HCT116 (cell line): ENCODE measurements at regions not wholly inside any gene's neighbourhood (a gene's known extent, or its start where the extent isn't known, plus 50 kb on each side); places are given as distances from the start of the nearest gene placed in this dataset.
A peak's percentile ranks its signal among the peaks of the same experiment; 100 is the strongest.

Experiments
- ATAC-seq: fragments of 200-7000 bp; cut with Tn5 transposase; 2 replicates; pipeline ENCODE4 v1.9.1; 2020; ENCODE audit warnings: mild to moderate bottlenecking, moderate library complexity
- BruUV-seq: library from RNA; stranded (reverse); fragments of 400-500 nt; replicated peaks from 2 replicates; lab custom pipeline; 2021; lab: Mats Ljungman, UMichigan
- CTCF ChIA-PET: fragments of 300-600 bp; sonication (Branson Sonifier 250); formaldehyde crosslinking; loops from one replicate; lab custom pipeline; 2021; ENCODE audit warnings: antibody characterized with exemption; lab: Charles Lee
- POLR2A ChIA-PET: fragments of 300-600, 350-600 bp; sonication (Branson Sonifier 250); formaldehyde crosslinking; loops from one replicate; lab custom pipeline; 2021; ENCODE audit warnings: antibody characterized with exemption; lab: Charles Lee
- RAD21 ChIA-PET, 2 experiments: fragments of 300-600 bp; sonication (Branson Sonifier 250); formaldehyde crosslinking; loops; one replicate each; lab custom pipeline; 2023; ENCODE audit warnings: low total read pairs in 2 of 2; ENCODE audit not compliant: uncharacterized antibody in 2 of 2, unreplicated experiment in 2 of 2, low non-redundant PET in 1 of 2; lab: Charles Lee
- DNase-seq: peaks from one replicate; pipeline ENCODE4 v3.0.0-alpha.2; 2010; ENCODE audit warnings: low read depth, low spot score
- H2AFZ ChIP-seq: fragments of 200-600 bp; shearing (Covaris generic), sonication (generic); 2 replicates; pipeline ENCODE4 v1.6.1; 2017; ENCODE audit warnings: low read depth, mixed run types, mixed read lengths, antibody characterized with exemption, low read length; ENCODE audit not compliant: poor library complexity, severe bottlenecking
- H3K27ac ChIP-seq: 2 replicates; pipeline ENCODE4 v1.5.1; 2012; ENCODE audit warnings: low read depth, low read length
- H3K27me3 ChIP-seq: fragments of 200-600 bp; sonication (generic); 2 replicates; pipeline ENCODE4 v1.6.1; 2016; ENCODE audit warnings: mixed run types, low read length, mixed read lengths; ENCODE audit not compliant: insufficient read depth
- H3K36me3 ChIP-seq, 2 experiments: fragments of 200-500 bp in 1 of 2; fragments of 200-600 bp in 1 of 2; sonication (Bioruptor generic) in 1 of 2; sonication (generic) in 1 of 2; 2 replicates each; pipeline versions ENCODE4 v1.5.1 to v1.6.1; 2014 to 2016; ENCODE audit warnings: low read length in 2 of 2, inconsistent platforms in 1 of 2, mixed read lengths in 1 of 2, mixed run types in 1 of 2; ENCODE audit not compliant: insufficient read depth in 2 of 2, control insufficient read depth in 1 of 2
- H3K4me1 ChIP-seq, 2 experiments: fragments of 200-600 bp in 1 of 2; sonication (generic) in 1 of 2; 2 replicates each; pipeline versions ENCODE4 v1.5.1 to v1.6.1; 2012 to 2017; ENCODE audit warnings: low read length in 2 of 2, inconsistent platforms in 1 of 2, mild to moderate bottlenecking in 1 of 2, mixed read lengths in 1 of 2, mixed run types in 1 of 2, moderate library complexity in 1 of 2; ENCODE audit not compliant: insufficient read depth in 2 of 2, control insufficient read depth in 1 of 2
- H3K4me2 ChIP-seq: fragments of 200-600 bp; sonication (generic); 2 replicates; pipeline ENCODE4 v1.6.1; 2017; ENCODE audit warnings: mixed run types, low read length, mixed read lengths
- H3K4me3 ChIP-seq, 2 experiments: fragments of 200-600 bp in 1 of 2; sonication (generic) in 1 of 2; replicated peaks in 1 of 2; 2 replicates each; pipeline ENCODE4 v1.5.1; 2011 to 2016; ENCODE audit warnings: low read length in 2 of 2, control low read depth in 1 of 2, low read depth in 1 of 2, mild to moderate bottlenecking in 1 of 2, mixed read lengths in 1 of 2, mixed run types in 1 of 2
- H3K79me2 ChIP-seq: fragments of 200-600 bp; sonication (generic); 2 replicates; pipeline ENCODE4 v1.6.1; 2017; ENCODE audit warnings: mild to moderate bottlenecking, mixed run types, low read length, moderate library complexity, mixed read lengths; ENCODE audit not compliant: insufficient read depth
- H3K9ac ChIP-seq: fragments of 200-600 bp; sonication (generic); 2 replicates; pipeline ENCODE4 v1.6.1; 2016; ENCODE audit warnings: low read length, mixed read lengths
- H3K9me2 ChIP-seq: fragments of 200-600 bp; sonication (generic), shearing (Covaris generic); 2 replicates; pipeline ENCODE4 v1.6.1; 2017; ENCODE audit warnings: mixed run types, mild to moderate bottlenecking, moderate library complexity; ENCODE audit not compliant: insufficient read depth
- H3K9me3 ChIP-seq, 2 experiments: fragments of 200-500 bp in 1 of 2; fragments of 200-600 bp in 1 of 2; sonication (Bioruptor generic) in 1 of 2; sonication (generic) in 1 of 2; 2 replicates each; pipeline ENCODE4 v1.6.1; 2014 to 2017; ENCODE audit warnings: low read length in 2 of 2, mixed read lengths in 2 of 2, inconsistent platforms in 1 of 2, low read depth in 1 of 2, mild to moderate bottlenecking in 1 of 2, mixed run types in 1 of 2, moderate library complexity in 1 of 2; ENCODE audit not compliant: control insufficient read depth in 1 of 2, insufficient read depth in 1 of 2
- H4K20me1 ChIP-seq: fragments of 200-600 bp; sonication (generic), shearing (Covaris generic); 2 replicates; pipeline ENCODE4 v1.6.1; 2017; ENCODE audit warnings: mixed run types, mild to moderate bottlenecking, moderate library complexity; ENCODE audit not compliant: insufficient read depth
- CTCF ChIP-seq, 3 experiments: fragments of 200-600 bp in 1 of 3; sonication (generic) in 1 of 3; IDR thresholded peaks in 2 of 3; conservative IDR thresholded peaks in 1 of 3; 2 replicates each; pipeline ENCODE4 v1.5.1; 2012 to 2017; ENCODE audit warnings: low read depth in 2 of 3, low read length in 2 of 3, antibody characterized with exemption in 1 of 3, borderline replicate concordance in 1 of 3, control low read depth in 1 of 3, mild to moderate bottlenecking in 1 of 3, mixed read lengths in 1 of 3, mixed run types in 1 of 3, moderate library complexity in 1 of 3; ENCODE audit not compliant: insufficient read depth in 1 of 3
- ELF1 ChIP-seq: IDR thresholded peaks from 2 replicates; pipeline ENCODE4 v1.6.1; 2012; ENCODE audit warnings: low read depth, borderline replicate concordance
- EZH2 ChIP-seq: fragments of 200-600 bp; sonication (generic); IDR thresholded peaks from 2 replicates; pipeline ENCODE4 v1.6.1; 2017; ENCODE audit warnings: antibody characterized with exemption, mixed run types
- FOSL1 ChIP-seq: IDR thresholded peaks from 2 replicates; pipeline ENCODE4 v1.6.1; 2012; ENCODE audit warnings: low read depth
- JUND ChIP-seq: IDR thresholded peaks from 2 replicates; pipeline ENCODE4 v1.6.1; 2012
- RAD21 ChIP-seq: IDR thresholded peaks from 2 replicates; pipeline ENCODE4 v1.6.1; 2012; ENCODE audit warnings: low read depth, mild to moderate bottlenecking
- SRF ChIP-seq: IDR thresholded peaks from 2 replicates; pipeline ENCODE4 v1.6.1; 2012; ENCODE audit warnings: low read depth
- ZNF274 ChIP-seq: fragments of 200-500 bp; sonication (Bioruptor generic); IDR thresholded peaks from 2 replicates; pipeline ENCODE4 v1.6.1; 2014; ENCODE audit warnings: mild to moderate bottlenecking, low read depth, low read length, inconsistent platforms
- intact Hi-C: fragments of 100-400 bp; cut with micrococcal nuclease; formaldehyde crosslinking; loops from 2 replicates; pipeline ENCODE4 v1.10.0; 2022
- TF ChIP-seq, protein P1 (sequence below): IDR thresholded peaks from 2 replicates; pipeline ENCODE4 v1.6.1; 2012; ENCODE audit warnings: low read depth

DNA sequence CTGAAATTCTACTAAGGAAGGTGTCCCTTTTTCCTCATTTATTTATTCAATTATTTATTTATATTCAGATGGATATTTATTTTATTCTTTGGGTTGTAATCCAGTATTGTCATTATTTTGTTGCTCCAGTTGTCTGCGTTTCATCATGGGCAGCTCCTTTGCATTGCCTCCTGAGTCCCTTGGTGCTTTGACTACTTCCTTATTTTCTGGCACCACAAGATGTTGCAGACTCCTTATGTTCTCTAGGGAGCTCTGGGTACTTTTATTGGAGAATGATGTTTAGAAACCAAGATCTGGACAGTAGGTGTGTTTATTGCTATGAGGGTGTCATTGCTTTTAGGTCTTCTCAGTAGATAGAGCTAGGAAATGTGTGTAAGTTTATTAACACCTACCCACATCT lies 59.9 kb upstream of the ERRFI1 start (continued):
- TF ChIP-seq JUND (no peak), CTCF (IDR thresholded peaks at IDR 0.05 in 2 of 3, conservative IDR thresholded peaks at IDR 0.05 in 1 of 3; ENCODE audit: borderline replicate concordance in 1 of 3, insufficient read depth in 1 of 3, low read depth in 2 of 3, low read length in 2 of 3) (no peak), ZNF274 (no peak), SRF (no peak)
- TF ChIP-seq, protein P1, sequence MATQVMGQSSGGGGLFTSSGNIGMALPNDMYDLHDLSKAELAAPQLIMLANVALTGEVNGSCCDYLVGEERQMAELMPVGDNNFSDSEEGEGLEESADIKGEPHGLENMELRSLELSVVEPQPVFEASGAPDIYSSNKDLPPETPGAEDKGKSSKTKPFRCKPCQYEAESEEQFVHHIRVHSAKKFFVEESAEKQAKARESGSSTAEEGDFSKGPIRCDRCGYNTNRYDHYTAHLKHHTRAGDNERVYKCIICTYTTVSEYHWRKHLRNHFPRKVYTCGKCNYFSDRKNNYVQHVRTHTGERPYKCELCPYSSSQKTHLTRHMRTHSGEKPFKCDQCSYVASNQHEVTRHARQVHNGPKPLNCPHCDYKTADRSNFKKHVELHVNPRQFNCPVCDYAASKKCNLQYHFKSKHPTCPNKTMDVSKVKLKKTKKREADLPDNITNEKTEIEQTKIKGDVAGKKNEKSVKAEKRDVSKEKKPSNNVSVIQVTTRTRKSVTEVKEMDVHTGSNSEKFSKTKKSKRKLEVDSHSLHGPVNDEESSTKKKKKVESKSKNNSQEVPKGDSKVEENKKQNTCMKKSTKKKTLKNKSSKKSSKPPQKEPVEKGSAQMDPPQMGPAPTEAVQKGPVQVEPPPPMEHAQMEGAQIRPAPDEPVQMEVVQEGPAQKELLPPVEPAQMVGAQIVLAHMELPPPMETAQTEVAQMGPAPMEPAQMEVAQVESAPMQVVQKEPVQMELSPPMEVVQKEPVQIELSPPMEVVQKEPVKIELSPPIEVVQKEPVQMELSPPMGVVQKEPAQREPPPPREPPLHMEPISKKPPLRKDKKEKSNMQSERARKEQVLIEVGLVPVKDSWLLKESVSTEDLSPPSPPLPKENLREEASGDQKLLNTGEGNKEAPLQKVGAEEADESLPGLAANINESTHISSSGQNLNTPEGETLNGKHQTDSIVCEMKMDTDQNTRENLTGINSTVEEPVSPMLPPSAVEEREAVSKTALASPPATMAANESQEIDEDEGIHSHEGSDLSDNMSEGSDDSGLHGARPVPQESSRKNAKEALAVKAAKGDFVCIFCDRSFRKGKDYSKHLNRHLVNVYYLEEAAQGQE = no peak

DNA sequence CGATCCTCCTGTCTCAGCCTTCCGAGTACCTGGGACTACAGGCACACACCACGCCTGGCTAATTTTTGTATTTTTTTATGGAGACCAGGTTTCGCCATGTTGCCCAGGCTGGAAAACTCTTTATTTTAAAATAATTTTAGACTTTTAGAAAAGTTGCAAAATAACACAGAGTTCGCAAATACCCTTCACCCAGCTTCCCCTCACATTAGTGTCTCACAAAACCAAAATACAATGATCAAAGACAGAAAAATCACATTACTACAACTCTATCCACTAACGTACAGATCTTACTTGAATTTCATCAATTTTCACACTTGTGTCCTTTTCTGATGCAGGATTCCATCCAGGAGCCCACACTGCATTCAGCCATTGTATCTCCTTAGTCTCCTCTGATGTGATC lies 58.8 kb upstream of the ERRFI1 start:
- Histone ChIP-seq H3K4me2 (no peak overlapping the region), H4K20me1 (no peaks in the 10 kb centered on the region), H3K4me1 (peaks cover 91 to 100% of the 10 kb centered on the region in 2 experiments), H3K4me3 (no peak overlapping the region), H3K27me3 (no peaks in the 10 kb centered on the region), H3K9me3 (no peaks in the 10 kb centered on the region), H3K27ac (peak overlapping the region; percentile 97; the same call in 1 of the 2 replicates), H2AFZ (no peak overlapping the region), H3K9ac (no peak overlapping the region), H3K79me2 (no peaks in the 10 kb centered on the region), H3K9me2 (no peaks in the 10 kb centered on the region), H3K36me3 (no peaks in the 10 kb centered on the region)
- ChIA-PET POLR2A (interaction anchor here (1.2 to 5.4 kb wide), 6 partner anchors 10 to 119 kb away, joined by 4 to 38 read pairs (median 13); no protein-coding TSS in a partner anchor), CTCF (no interaction called here), RAD21 (no interaction called here)
- intact Hi-C loops = no loop called here
- no TSS peak for BruUV-seq
- no peak for DNase-seq
- ATAC-seq = no peak
- TF ChIP-seq FOSL1 (no peak), EZH2 (no peak), RAD21 (no peak), ELF1 (no peak)
